Body of pancreas (tissue), 4 donors: ENCODE measurements at regions not wholly inside any gene's neighbourhood (a gene's known extent, or its start where the extent isn't known, plus 50 kb on each side); places are given as distances from the start of the nearest gene placed in this dataset.

Experiments used
- CTCF ChIP-seq, 7 experiments: fragments of 450-650 bp in 4 of 7; fragments of 200-600 bp in 3 of 7; sonication (generic) in 3 of 7; IDR thresholded peaks; one replicate each; pipeline ENCODE4 v1.5.1; 2016 to 2019; ENCODE audit warnings: antibody characterized with exemption in 7 of 7
- POLR2A ChIP-seq, 3 donors: fragments of 450-650 bp; IDR thresholded peaks; one replicate each; pipeline ENCODE4 v1.6.1; 2016; ENCODE audit warnings: antibody characterized with exemption in 3 of 3, mild to moderate bottlenecking in 2 of 3

DNA sequence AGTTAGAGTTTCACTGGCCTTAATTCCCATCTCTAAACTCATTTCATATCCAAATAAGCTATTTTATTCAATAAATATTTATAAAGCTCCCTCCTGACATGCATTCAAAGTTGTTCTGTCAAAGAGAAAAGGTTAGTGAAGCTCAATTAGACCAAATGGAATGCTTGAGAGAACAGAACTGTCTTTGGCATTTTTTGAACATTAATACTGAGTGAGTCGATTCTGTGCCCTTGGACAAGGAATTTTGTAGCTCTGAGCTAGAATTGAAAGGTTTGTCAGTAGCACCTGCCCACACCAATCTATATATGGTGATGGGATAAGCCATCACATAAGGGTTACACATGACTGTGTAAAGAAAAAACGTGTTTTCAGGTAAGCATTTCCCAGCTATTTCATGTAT, 631.2 kb upstream of the CCNG1 start:
- TF ChIP-seq POLR2A (IDR thresholded peaks at IDR 0.05) = no peak
- no peak for TF ChIP-seq CTCF (IDR thresholded peaks at IDR 0.05)
